GM23338 (cell line): ENCODE measurements at regions not wholly inside any gene's neighbourhood (a gene's known extent, or its start where the extent isn't known, plus 50 kb on each side); places are given as distances from the start of the nearest gene placed in this dataset.

Source experiments
- CREB1 ChIP-seq: fragments of 250-450 bp; sonication (Bioruptor Pico); IDR thresholded peaks from 2 replicates; pipeline ENCODE4 v1.5.0; 2020; ENCODE audit warnings: low read depth, mild to moderate bottlenecking, moderate library complexity
- CTCF ChIP-seq, 2 experiments: fragments of 200-600 bp in 1 of 2; sonication (generic) in 1 of 2; conservative IDR thresholded peaks; 2 replicates each; pipeline versions ENCODE4 v1.5.1 to v1.6.1; 2016 to 2017; ENCODE audit warnings: antibody characterized with exemption in 2 of 2, low read depth in 2 of 2, mild to moderate bottlenecking in 2 of 2, moderate library complexity in 1 of 2
- ETS1 ChIP-seq: IDR thresholded peaks from 2 replicates; pipeline ENCODE4 v1.6.1; 2016; ENCODE audit warnings: antibody characterized with exemption
- EZH2 ChIP-seq: fragments of 200-600 bp; sonication (generic); IDR thresholded peaks from one replicate; pipeline ENCODE4 v1.8.0; 2017; ENCODE audit warnings: antibody characterized with exemption, mild to moderate bottlenecking, low read depth; ENCODE audit not compliant: unreplicated experiment
- EZH2phosphoT487 ChIP-seq: fragments of 200-600 bp; sonication (generic); IDR thresholded peaks from one replicate; pipeline ENCODE4 v1.8.1; 2018; ENCODE audit warnings: antibody characterized with exemption; ENCODE audit not compliant: unreplicated experiment
- JUNB ChIP-seq: IDR thresholded peaks from one replicate; pipeline ENCODE4 v1.6.1; 2016; ENCODE audit warnings: antibody characterized with exemption; ENCODE audit not compliant: unreplicated experiment
- NANOG ChIP-seq: IDR thresholded peaks from 2 replicates; pipeline ENCODE4 v1.6.1; 2016; ENCODE audit warnings: antibody characterized with exemption, borderline replicate concordance
- POLR2AphosphoS5 ChIP-seq: IDR thresholded peaks from 2 replicates; pipeline ENCODE4 v1.6.1; 2016; ENCODE audit warnings: antibody characterized with exemption, low read depth
- REST ChIP-seq: IDR thresholded peaks from one replicate; pipeline ENCODE4 v1.6.1; 2018; ENCODE audit warnings: antibody characterized with exemption; ENCODE audit not compliant: unreplicated experiment
- STAT1 ChIP-seq: IDR thresholded peaks from one replicate; pipeline ENCODE4 v1.6.1; 2016; ENCODE audit warnings: antibody characterized with exemption; ENCODE audit not compliant: unreplicated experiment
- ZNF114 ChIP-seq: fragments of 250-450 bp; sonication (Bioruptor Pico); IDR thresholded peaks from 2 replicates; pipeline ENCODE4 v1.5.0; 2020; ENCODE audit warnings: mild to moderate bottlenecking, moderate library complexity
- ZNF331 ChIP-seq: fragments of 250-450 bp; sonication (Bioruptor Pico); IDR thresholded peaks from 2 replicates; pipeline ENCODE4 v1.5.0; 2020; ENCODE audit warnings: low read depth, mild to moderate bottlenecking, moderate library complexity
- ZNF462 ChIP-seq: fragments of 250-450 bp; sonication (Bioruptor Pico); IDR thresholded peaks from 2 replicates; pipeline ENCODE4 v1.5.0; 2020; ENCODE audit warnings: mild to moderate bottlenecking, moderate library complexity

- TF ChIP-seq CTCF (conservative IDR thresholded peaks at IDR 0.05; ENCODE audit: low read depth in 2 of 2) (no peak), EZH2 (no peak), REST (no peak), POLR2AphosphoS5 (no peak), EZH2phosphoT487 (no peak), CREB1 (CRISPR knock-in tag) (no peak), JUNB (no peak), STAT1 (no peak), NANOG (no peak), ETS1 (no peak), ZNF114 (no peak), ZNF462 (CRISPR knock-in tag) (no peak), ZNF331 (CRISPR knock-in tag) (no peak)
Measured at GRCh38 chr1:235030919-235031596, 97.6 kb downstream of the TOMM20 start.
